ENCODE measurements at regions not wholly inside any gene's neighbourhood (a gene's known extent, or its start where the extent isn't known, plus 50 kb on each side); places are given as distances from the start of the nearest gene placed in this dataset.

DNA sequence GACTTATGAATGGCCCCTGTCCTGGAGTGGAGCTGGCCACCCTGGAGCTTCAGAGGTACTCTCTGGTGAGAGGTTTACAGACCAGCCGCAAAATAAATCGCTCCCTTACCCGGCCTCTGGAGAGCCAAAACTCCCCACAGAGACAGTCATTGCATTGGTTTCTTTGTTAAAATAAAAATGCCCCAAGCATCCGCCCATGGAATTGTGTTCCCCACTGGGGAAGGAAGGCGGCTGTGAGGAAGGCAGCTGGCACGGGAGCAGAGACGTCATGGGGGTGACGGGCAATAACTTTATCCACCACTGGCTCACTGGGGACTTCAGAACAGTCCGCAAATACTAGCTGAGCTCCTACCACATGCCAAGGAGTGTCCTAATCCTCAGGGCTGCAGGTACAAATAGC is 266.2 kb upstream of the FOXF1 start:
- TF ChIP-seq POLR2A (IDR thresholded peaks at IDR 0.05) (no peak), POLR2AphosphoS5 (IDR thresholded peaks at IDR 0.05) (no peak), CTCF (IDR thresholded peaks at IDR 0.05) (no peak)
